ENCODE measurements at regions not wholly inside any gene's neighbourhood (a gene's known extent, or its start where the extent isn't known, plus 50 kb on each side); places are given as distances from the start of the nearest gene placed in this dataset.

- no peaks in the 10 kb centered on the region for H3K9me3 Mint-ChIP-seq
- H3K36me3 Mint-ChIP-seq = no peaks in the 10 kb centered on the region
- no peaks in the 10 kb centered on the region for H3K27me3 Mint-ChIP-seq (ENCODE audit: low read depth)
- DNase-seq (ENCODE audit: low spot score in 2 of 2, unreplicated experiment in 2 of 2) = no peak
- H3K4me3 Mint-ChIP-seq = no peak overlapping the region
- peaks cover 78% of the 10 kb centered on the region for H3K4me1 Mint-ChIP-seq
- no peak for TF ChIP-seq CTCF (IDR thresholded peaks at IDR 0.05; ENCODE audit: unreplicated experiment)
- peak overlapping the region; percentile 96 for H3K27ac Mint-ChIP-seq
Measured at GRCh38 chr1:43052786-43053439, 94.2 kb upstream of the SLC2A1 start.

- Mint-ChIP-seq H3K36me3 (no peaks in the 10 kb centered on the region), H3K27ac (peak overlapping the region; percentile 96), H3K4me1 (peaks cover 72% of the 10 kb centered on the region), H3K27me3 (ENCODE audit: low read depth) (no peaks in the 10 kb centered on the region), H3K9me3 (no peaks in the 10 kb centered on the region), H3K4me3 (no peak overlapping the region)
- DNase-seq (ENCODE audit: low spot score in 2 of 2, unreplicated experiment in 2 of 2) = no peak
- TF ChIP-seq CTCF (IDR thresholded peaks at IDR 0.05; ENCODE audit: unreplicated experiment) = no peak
Measured at GRCh38 chr1:43052322-43052721, 93.7 kb upstream of the SLC2A1 start.

GRCh38 chr1:43049481-43049880, 90.8 kb upstream of the SLC2A1 start:
- H3K4me1 Mint-ChIP-seq = peaks cover 56% of the 10 kb centered on the region
- no peak overlapping the region for H3K4me3 Mint-ChIP-seq
- H3K36me3 Mint-ChIP-seq = no peaks in the 10 kb centered on the region
- no peak for DNase-seq (ENCODE audit: low spot score in 2 of 2, unreplicated experiment in 2 of 2)
- H3K27me3 Mint-ChIP-seq (ENCODE audit: low read depth) = no peaks in the 10 kb centered on the region
- no peak for TF ChIP-seq CTCF (IDR thresholded peaks at IDR 0.05; ENCODE audit: unreplicated experiment)
- peak overlapping the region; percentile 87 for H3K27ac Mint-ChIP-seq
- H3K9me3 Mint-ChIP-seq = no peaks in the 10 kb centered on the region

- TF ChIP-seq CTCF (IDR thresholded peaks at IDR 0.05; ENCODE audit: unreplicated experiment) = no peak
- H3K27ac Mint-ChIP-seq = peak overlapping the region; percentile 87
- H3K4me1 Mint-ChIP-seq = peaks cover 55% of the 10 kb centered on the region
- no peaks in the 10 kb centered on the region for H3K27me3 Mint-ChIP-seq (ENCODE audit: low read depth)
- no peak overlapping the region for H3K4me3 Mint-ChIP-seq
- no peaks in the 10 kb centered on the region for H3K9me3 Mint-ChIP-seq
- H3K36me3 Mint-ChIP-seq = no peaks in the 10 kb centered on the region
- no peak for DNase-seq (ENCODE audit: low spot score in 2 of 2, unreplicated experiment in 2 of 2)
Measured at GRCh38 chr1:43048601-43049011, 89.9 kb upstream of the SLC2A1 start.

GRCh38 chr1:43047135-43047534, 88.5 kb upstream of the SLC2A1 start:
- Mint-ChIP-seq H3K36me3 (no peaks in the 10 kb centered on the region), H3K27ac (no peak overlapping the region), H3K4me3 (no peak overlapping the region), H3K27me3 (ENCODE audit: low read depth) (no peaks in the 10 kb centered on the region), H3K4me1 (peaks cover 40% of the 10 kb centered on the region), H3K9me3 (no peaks in the 10 kb centered on the region)
- TF ChIP-seq CTCF (IDR thresholded peaks at IDR 0.05; ENCODE audit: unreplicated experiment) = no peak
- no peak for DNase-seq (ENCODE audit: low spot score in 2 of 2, unreplicated experiment in 2 of 2)

Measured in mesothelial cell of epicardium (in vitro differentiated cells).